ENCODE measurements at regions not wholly inside any gene's neighbourhood (a gene's known extent, or its start where the extent isn't known, plus 50 kb on each side); places are given as distances from the start of the nearest gene placed in this dataset.

GRCh38 chr13:70959035-70959775, 851.0 kb upstream of the KLHL1 start:
- TF ChIP-seq CTCF (IDR thresholded peaks at IDR 0.05) (no peak), POLR2AphosphoS5 (IDR thresholded peaks at IDR 0.05; ENCODE audit: low read depth, low read length) (no peak), EP300 (IDR thresholded peaks at IDR 0.05; ENCODE audit: borderline replicate concordance in 1 of 2, low read depth in 1 of 2, low read length in 1 of 2) (no peak), CHD2 (IDR thresholded peaks at IDR 0.05; ENCODE audit: low read length, partially characterized antibody) (no peak), GATA2 (CRISPR knock-in tag; IDR thresholded peaks at IDR 0.05) (no peak), MXI1 (IDR thresholded peaks at IDR 0.05; ENCODE audit: low read depth, low read length) (no peak), RCOR1 (IDR thresholded peaks at IDR 0.05; ENCODE audit: low read length) (no peak), TAF1 (IDR thresholded peaks at IDR 0.05; ENCODE audit: borderline replicate concordance, low read depth, low read length) (no peak), EZH2phosphoT487 (IDR thresholded peaks at IDR 0.05; ENCODE audit: borderline replicate concordance, low read depth) (no peak)
